CD14-positive monocyte (primary cell): ENCODE measurements at regions not wholly inside any gene's neighbourhood (a gene's known extent, or its start where the extent isn't known, plus 50 kb on each side); places are given as distances from the start of the nearest gene placed in this dataset.

Experiments used
- DNase-seq, 3 donors: peaks; one replicate each; pipeline ENCODE4 v3.0.0-alpha.2; 2011 to 2022
- H2AFZ ChIP-seq: 2 replicates; pipeline ENCODE4 v1.6.0; 2012; ENCODE audit warnings: mild to moderate bottlenecking, low read depth, low read length, inconsistent platforms; ENCODE audit not compliant: insufficient read depth, poor library complexity, severe bottlenecking
- H3K27ac ChIP-seq, 2 donors: 1 replicate in 1 of 2; 2 replicates in 1 of 2; pipeline ENCODE4 v1.5.1; 2012 to 2013; ENCODE audit warnings: low read length in 2 of 2, control low read depth in 1 of 2, inconsistent platforms in 1 of 2, low read depth in 1 of 2, mild to moderate bottlenecking in 1 of 2
- H3K27me3 ChIP-seq, 2 donors: one replicate each; pipeline versions ENCODE4 v1.6.0 to v1.6.1; 2011 to 2013; ENCODE audit warnings: low read length in 2 of 2; ENCODE audit not compliant: control insufficient read depth in 2 of 2, insufficient read depth in 2 of 2
- H3K36me3 ChIP-seq, 2 donors: replicated peaks in 1 of 2; 1 replicate in 1 of 2; 2 replicates in 1 of 2; pipeline versions ENCODE4 v1.5.1 to v1.6.1; 2012 to 2013; ENCODE audit warnings: low read length in 2 of 2, control low read depth in 1 of 2, inconsistent platforms in 1 of 2, mild to moderate bottlenecking in 1 of 2; ENCODE audit not compliant: insufficient read depth in 2 of 2, control insufficient read depth in 1 of 2
- H3K4me1 ChIP-seq, 2 donors: 1 replicate in 1 of 2; 2 replicates in 1 of 2; pipeline versions ENCODE4 v1.5.1 to v1.6.1; 2012 to 2013; ENCODE audit warnings: low read length in 2 of 2, control low read depth in 1 of 2, inconsistent platforms in 1 of 2, mild to moderate bottlenecking in 1 of 2, moderate library complexity in 1 of 2; ENCODE audit not compliant: insufficient read depth in 2 of 2, control insufficient read depth in 1 of 2
- H3K4me2 ChIP-seq: replicated peaks from 2 replicates; pipeline ENCODE3; 2012; ENCODE audit warnings: low read length, moderate library complexity, mild to moderate bottlenecking; ENCODE audit not compliant: poor library complexity, severe bottlenecking; ENCODE audit errors: extremely low read depth
- H3K4me3 ChIP-seq, 3 experiments: fragments of 200-600 bp in 1 of 3; sonication (generic) in 1 of 3; replicated peaks in 1 of 3; 1 replicate in 2 of 3; 2 replicates in 1 of 3; pipeline ENCODE4 v1.5.1; 2011 to 2013; ENCODE audit warnings: low read length in 3 of 3, mild to moderate bottlenecking in 3 of 3, control low read depth in 2 of 3, low read depth in 2 of 3, inconsistent platforms in 1 of 3, moderate library complexity in 1 of 3
- H3K79me2 ChIP-seq: 2 replicates; pipeline ENCODE4 v1.6.0; 2012; ENCODE audit warnings: mild to moderate bottlenecking, control low read depth, inconsistent platforms, low read length, moderate library complexity; ENCODE audit not compliant: insufficient read depth
- H3K9ac ChIP-seq: 2 replicates; pipeline ENCODE4 v1.6.0; 2017; ENCODE audit warnings: low read length, mild to moderate bottlenecking; ENCODE audit not compliant: insufficient read depth, poor library complexity, severe bottlenecking
- H3K9me3 ChIP-seq, 2 donors: replicated peaks in 1 of 2; 1 replicate in 1 of 2; 2 replicates in 1 of 2; pipeline versions ENCODE4 v1.5.1 to v1.6.1; 2012 to 2013; ENCODE audit warnings: low read length in 2 of 2, control low read depth in 1 of 2; ENCODE audit not compliant: control insufficient read depth in 1 of 2, insufficient read depth in 1 of 2
- H4K20me1 ChIP-seq: 2 replicates; pipeline ENCODE4 v1.6.0; 2012; ENCODE audit warnings: mild to moderate bottlenecking, low read length, control low read depth, moderate library complexity; ENCODE audit not compliant: insufficient read depth
- H3K27ac Mint-ChIP-seq, 7 donors: one replicate each; pipeline ENCODE4 v1.8.0; 2020; ENCODE audit warnings: mild to moderate bottlenecking in 7 of 7, mixed read lengths in 7 of 7, moderate library complexity in 6 of 7, inconsistent platforms in 2 of 7
- H3K27me3 Mint-ChIP-seq, 3 donors: one replicate each; pipeline ENCODE4 v1.8.0; 2021 to 2022; ENCODE audit warnings: low read depth in 3 of 3, mild to moderate bottlenecking in 3 of 3, mixed read lengths in 3 of 3, moderate library complexity in 3 of 3, inconsistent platforms in 1 of 3
- H3K36me3 Mint-ChIP-seq, 2 donors: one replicate each; pipeline ENCODE4 v1.8.0; 2020; ENCODE audit warnings: mixed read lengths in 2 of 2, inconsistent platforms in 1 of 2, mild to moderate bottlenecking in 1 of 2
- H3K4me1 Mint-ChIP-seq: one replicate; pipeline ENCODE4 v1.8.0; 2020; ENCODE audit warnings: mild to moderate bottlenecking, mixed read lengths
- H3K4me3 Mint-ChIP-seq, 2 donors: one replicate each; pipeline ENCODE4 v1.8.0; 2020; ENCODE audit warnings: mild to moderate bottlenecking in 2 of 2, mixed read lengths in 2 of 2, moderate library complexity in 1 of 2
- H3K9me3 Mint-ChIP-seq, 7 donors: one replicate each; pipeline ENCODE4 v1.8.0; 2020 to 2022; ENCODE audit warnings: mixed read lengths in 7 of 7, mild to moderate bottlenecking in 6 of 7, moderate library complexity in 6 of 7, inconsistent platforms in 2 of 7
- CTCF ChIP-seq: fragments of 200-600 bp; IDR thresholded peaks from one replicate; pipeline ENCODE4 v1.8.0; 2022; ENCODE audit warnings: antibody characterized with exemption, mild to moderate bottlenecking
- WGBS: methylation state at CpG from one replicate; pipeline ENCODE4 v1.1.5; 2013; ENCODE audit warnings: missing lambda C conversion rate; ENCODE audit not compliant: insufficient coverage; 5-methylcytosine and 5-hydroxymethylcytosine counted together
- intact Hi-C, 2 donors: fragments of 100-400 bp; cut with micrococcal nuclease; formaldehyde crosslinking; loops; one replicate each; pipeline versions ENCODE4 v1.15.0 to v1.15.1; 2023

GRCh38 chr12:111287125-111287900, 81.6 kb downstream of the PHETA1 start:
- no peak overlapping the region for H3K4me3 ChIP-seq
- WGBS = 95% methylated on average over 30 of the region's 34 CpGs

GRCh38 chr12:111285200-111285599, 83.7 kb downstream of the PHETA1 start:
- Histone ChIP-seq H3K4me2 (no peak overlapping the region), H3K9ac (no peak overlapping the region), H3K4me1 (peaks cover 0 to 3% of the 10 kb centered on the region in 2 donors), H3K27me3 (no peaks in the 10 kb centered on the region), H4K20me1 (no peaks in the 10 kb centered on the region), H2AFZ (no peak overlapping the region), H3K27ac (no peak overlapping the region), H3K9me3 (peaks cover 11 to 15% of the 10 kb centered on the region in 2 donors), H3K4me3 (no peak overlapping the region), H3K36me3 (no peaks in the 10 kb centered on the region), H3K79me2 (no peaks in the 10 kb centered on the region)
- intact Hi-C loops = no loop called here
- no peak for DNase-seq
- Mint-ChIP-seq H3K27ac (no peak overlapping the region), H3K9me3 (peaks cover 11 to 16% (median 15%) of the 10 kb centered on the region in 7 donors), H3K4me1 (peaks cover 10% of the 10 kb centered on the region), H3K4me3 (no peak overlapping the region), H3K27me3 (peaks cover 0 to 4% (median 0%) of the 10 kb centered on the region in 3 donors), H3K36me3 (no peaks in the 10 kb centered on the region)
- no peak for TF ChIP-seq CTCF
- 94% methylated on average over 3 of the region's 5 CpGs for WGBS

More at GRCh38 chr12:111287125-111287900, 81.6 kb downstream of the PHETA1 start:
- H4K20me1 ChIP-seq = no peaks in the 10 kb centered on the region
- TF ChIP-seq CTCF = no peak
- H3K9me3 Mint-ChIP-seq = peaks cover 0 to 6% (median 5%) of the 10 kb centered on the region in 7 donors
- no peaks in the 10 kb centered on the region for H3K36me3 Mint-ChIP-seq
- H3K4me2 ChIP-seq = no peak overlapping the region
- intact Hi-C loops = no loop called here
- no peak overlapping the region for H3K4me3 Mint-ChIP-seq
- peaks cover 10% of the 10 kb centered on the region for H3K4me1 Mint-ChIP-seq
- no peaks in the 10 kb centered on the region for H3K9me3 ChIP-seq
- no peak for DNase-seq
- H3K27me3 Mint-ChIP-seq = peaks cover 0 to 2% (median 2%) of the 10 kb centered on the region in 3 donors
- no peak overlapping the region for H3K27ac Mint-ChIP-seq
- peaks cover 0 to 3% of the 10 kb centered on the region in 2 donors for H3K4me1 ChIP-seq
- H3K9ac ChIP-seq = no peak overlapping the region
- H3K27me3 ChIP-seq = no peaks in the 10 kb centered on the region
- H2AFZ ChIP-seq = no peak overlapping the region
- no peaks in the 10 kb centered on the region for H3K36me3 ChIP-seq
- H3K79me2 ChIP-seq = no peaks in the 10 kb centered on the region
- H3K27ac ChIP-seq = no peak overlapping the region
